ENCODE measurements at regions not wholly inside any gene's neighbourhood (a gene's known extent, or its start where the extent isn't known, plus 50 kb on each side); places are given as distances from the start of the nearest gene placed in this dataset.

DNA sequence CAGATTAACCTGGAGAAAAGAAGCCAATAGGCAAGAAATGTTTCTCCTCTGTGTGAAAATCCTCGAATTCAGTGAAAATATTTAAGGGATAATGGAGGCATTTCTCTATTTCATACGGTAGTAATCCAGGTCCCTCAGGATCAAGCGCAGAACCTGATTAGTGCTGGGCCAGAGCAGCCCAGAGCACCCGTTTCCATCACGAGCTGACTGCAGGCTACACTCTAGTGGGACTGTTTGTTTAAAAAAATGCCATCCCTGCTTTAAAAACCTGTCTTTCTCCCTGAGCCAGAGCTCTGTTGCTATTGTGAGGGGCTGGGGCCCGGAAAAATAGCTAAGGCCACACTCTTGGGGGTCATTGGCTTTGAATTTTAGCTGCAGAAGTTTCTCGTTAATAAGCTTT is 223.2 kb upstream of the E2F8 start:
- Histone ChIP-seq H3K4me1 (ENCODE audit: insufficient read depth, low read length) (no peaks in the 10 kb centered on the region), H3K4me3 (ENCODE audit: insufficient read depth, low read depth, low read length) (no peak overlapping the region), H3K27me3 (ENCODE audit: insufficient read depth, low read length) (peaks cover 24% of the 10 kb centered on the region), H3K27ac (ENCODE audit: low read depth, low read length) (no peak overlapping the region), H2AFZ (ENCODE audit: low read depth, low read length) (no peak overlapping the region), H3K4me2 (ENCODE audit: low read length) (no peak overlapping the region), H3K9me3 (ENCODE audit: insufficient read depth, low read depth, low read length) (no peaks in the 10 kb centered on the region), H3K9ac (ENCODE audit: low read length) (no peak overlapping the region), H3K36me3 (ENCODE audit: insufficient read depth, low read length) (no peaks in the 10 kb centered on the region), H4K20me1 (ENCODE audit: insufficient read depth, low read length) (no peaks in the 10 kb centered on the region), H3K79me2 (ENCODE audit: insufficient read depth, low read length) (no peaks in the 10 kb centered on the region)
- H3K27ac Mint-ChIP-seq (ENCODE audit: unreplicated experiment), result no peak overlapping the region
- H3K4me1 Mint-ChIP-seq (ENCODE audit: low read depth, unreplicated experiment), result no peaks in the 10 kb centered on the region
- FAIRE-seq (no peak), DNase-seq (ENCODE audit: low read depth) (no peak)
- H3K9me3 Mint-ChIP-seq (ENCODE audit: unreplicated experiment), result no peaks in the 10 kb centered on the region
- H3K27me3 Mint-ChIP-seq (ENCODE audit: low read depth, unreplicated experiment), result peaks cover 65% of the 10 kb centered on the region
- no peak overlapping the region for H3K4me3 Mint-ChIP-seq (ENCODE audit: unreplicated experiment)
- no peaks in the 10 kb centered on the region for H3K36me3 Mint-ChIP-seq (ENCODE audit: low read depth, unreplicated experiment)
- TF ChIP-seq, protein P1, sequence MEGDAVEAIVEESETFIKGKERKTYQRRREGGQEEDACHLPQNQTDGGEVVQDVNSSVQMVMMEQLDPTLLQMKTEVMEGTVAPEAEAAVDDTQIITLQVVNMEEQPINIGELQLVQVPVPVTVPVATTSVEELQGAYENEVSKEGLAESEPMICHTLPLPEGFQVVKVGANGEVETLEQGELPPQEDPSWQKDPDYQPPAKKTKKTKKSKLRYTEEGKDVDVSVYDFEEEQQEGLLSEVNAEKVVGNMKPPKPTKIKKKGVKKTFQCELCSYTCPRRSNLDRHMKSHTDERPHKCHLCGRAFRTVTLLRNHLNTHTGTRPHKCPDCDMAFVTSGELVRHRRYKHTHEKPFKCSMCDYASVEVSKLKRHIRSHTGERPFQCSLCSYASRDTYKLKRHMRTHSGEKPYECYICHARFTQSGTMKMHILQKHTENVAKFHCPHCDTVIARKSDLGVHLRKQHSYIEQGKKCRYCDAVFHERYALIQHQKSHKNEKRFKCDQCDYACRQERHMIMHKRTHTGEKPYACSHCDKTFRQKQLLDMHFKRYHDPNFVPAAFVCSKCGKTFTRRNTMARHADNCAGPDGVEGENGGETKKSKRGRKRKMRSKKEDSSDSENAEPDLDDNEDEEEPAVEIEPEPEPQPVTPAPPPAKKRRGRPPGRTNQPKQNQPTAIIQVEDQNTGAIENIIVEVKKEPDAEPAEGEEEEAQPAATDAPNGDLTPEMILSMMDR (IDR thresholded peaks at IDR 0.05; ENCODE audit: insufficient read depth, low read depth, low read length), result no peak
- TF ChIP-seq EZH2 (IDR thresholded peaks at IDR 0.05; ENCODE audit: insufficient read depth, low read length), result no peak

DNA sequence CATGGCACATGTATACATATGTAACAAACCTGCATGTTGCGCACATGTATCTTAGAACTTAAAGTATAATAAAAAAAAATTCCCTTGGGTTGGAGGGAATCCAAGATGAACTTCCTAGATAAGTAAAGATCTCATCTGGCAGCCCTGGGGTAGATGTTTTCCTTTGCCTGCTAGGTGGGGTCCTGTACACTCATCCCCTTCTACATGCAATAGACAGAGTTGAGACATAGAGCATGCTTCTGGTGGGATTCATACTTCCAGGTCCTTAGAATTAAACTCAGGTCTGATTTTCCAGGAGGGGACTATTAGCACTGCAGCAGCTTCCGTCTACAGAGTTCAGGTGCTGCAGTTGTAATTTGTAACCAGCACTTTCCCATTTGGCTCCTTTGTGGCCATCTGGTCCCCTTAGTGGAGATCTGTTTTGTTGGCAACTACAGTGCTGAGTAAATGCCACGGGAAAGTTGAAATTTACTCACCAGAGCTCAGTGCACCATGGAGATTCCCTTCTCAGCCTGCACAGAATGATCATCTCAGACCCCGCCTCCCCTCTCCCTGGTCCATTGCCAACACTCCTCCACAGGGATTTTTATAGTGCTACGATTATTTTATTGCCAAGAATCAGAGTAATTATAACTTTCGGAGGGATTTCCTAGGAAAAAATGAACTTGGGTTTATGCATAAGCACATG is 220.1 kb upstream of the E2F8 start:
- H3K4me2 ChIP-seq (ENCODE audit: low read length), result no peak overlapping the region
- no peak overlapping the region for H3K4me3 Mint-ChIP-seq (ENCODE audit: unreplicated experiment)
- H3K27me3 Mint-ChIP-seq (ENCODE audit: low read depth, unreplicated experiment), result peaks cover 47% of the 10 kb centered on the region
- H3K27ac ChIP-seq (ENCODE audit: low read depth, low read length), result no peak overlapping the region
- TF ChIP-seq, protein P1 (IDR thresholded peaks at IDR 0.05; ENCODE audit: insufficient read depth, low read depth, low read length), result no peak
- no peak for TF ChIP-seq EZH2 (IDR thresholded peaks at IDR 0.05; ENCODE audit: insufficient read depth, low read length)
- H3K4me3 ChIP-seq (ENCODE audit: insufficient read depth, low read depth, low read length), result no peak overlapping the region
- no peaks in the 10 kb centered on the region for H3K9me3 Mint-ChIP-seq (ENCODE audit: unreplicated experiment)
- no peaks in the 10 kb centered on the region for H3K36me3 ChIP-seq (ENCODE audit: insufficient read depth, low read length)
- no peak overlapping the region for H3K27ac Mint-ChIP-seq (ENCODE audit: unreplicated experiment)
- no peaks in the 10 kb centered on the region for H3K36me3 Mint-ChIP-seq (ENCODE audit: low read depth, unreplicated experiment)
- no peaks in the 10 kb centered on the region for H3K79me2 ChIP-seq (ENCODE audit: insufficient read depth, low read length)
- FAIRE-seq (no peak), DNase-seq (ENCODE audit: low read depth) (no peak)
- H3K4me1 ChIP-seq (ENCODE audit: insufficient read depth, low read length), result no peaks in the 10 kb centered on the region
- H3K9me3 ChIP-seq (ENCODE audit: insufficient read depth, low read depth, low read length), result no peaks in the 10 kb centered on the region
- no peak overlapping the region for H3K9ac ChIP-seq (ENCODE audit: low read length)
- H2AFZ ChIP-seq (ENCODE audit: low read depth, low read length), result no peak overlapping the region
- H3K27me3 ChIP-seq (ENCODE audit: insufficient read depth, low read length), result peaks cover 22% of the 10 kb centered on the region
- no peaks in the 10 kb centered on the region for H3K4me1 Mint-ChIP-seq (ENCODE audit: low read depth, unreplicated experiment)
- no peaks in the 10 kb centered on the region for H4K20me1 ChIP-seq (ENCODE audit: insufficient read depth, low read length)

DNA sequence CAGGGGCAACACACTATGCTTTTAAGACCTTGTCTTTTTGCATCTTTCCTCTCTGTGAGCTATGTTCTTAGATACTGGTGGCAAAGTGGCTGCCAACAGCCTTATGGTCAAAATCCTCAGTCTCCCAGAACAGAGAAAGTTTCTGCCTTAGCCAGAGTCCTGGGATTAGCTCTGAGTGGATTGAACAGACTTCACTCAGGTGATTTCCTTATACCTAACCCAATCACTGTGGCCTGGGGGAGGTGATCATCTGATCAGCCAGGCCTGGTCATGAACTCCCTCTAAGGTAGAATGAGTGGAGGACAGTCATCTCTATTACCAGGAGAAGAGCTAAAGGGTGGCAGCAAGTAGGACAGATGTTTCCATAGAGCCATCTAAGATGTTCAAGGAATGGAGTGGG is 218.5 kb upstream of the E2F8 start:
- H3K9ac ChIP-seq (ENCODE audit: low read length), result no peak overlapping the region
- H3K36me3 ChIP-seq (ENCODE audit: insufficient read depth, low read length), result no peaks in the 10 kb centered on the region
- H3K4me3 ChIP-seq (ENCODE audit: insufficient read depth, low read depth, low read length), result no peak overlapping the region
- H3K79me2 ChIP-seq (ENCODE audit: insufficient read depth, low read length), result no peaks in the 10 kb centered on the region
- no peak for FAIRE-seq
- H3K4me1 Mint-ChIP-seq (ENCODE audit: low read depth, unreplicated experiment), result no peaks in the 10 kb centered on the region
- peaks cover 20% of the 10 kb centered on the region for H3K27me3 ChIP-seq (ENCODE audit: insufficient read depth, low read length)
- no peaks in the 10 kb centered on the region for H3K4me1 ChIP-seq (ENCODE audit: insufficient read depth, low read length)
- DNase-seq (ENCODE audit: low read depth), result no peak
- no peaks in the 10 kb centered on the region for H3K36me3 Mint-ChIP-seq (ENCODE audit: low read depth, unreplicated experiment)
- TF ChIP-seq, protein P1 (IDR thresholded peaks at IDR 0.05; ENCODE audit: insufficient read depth, low read depth, low read length), result no peak
- TF ChIP-seq EZH2 (IDR thresholded peaks at IDR 0.05; ENCODE audit: insufficient read depth, low read length), result no peak
- H3K27ac Mint-ChIP-seq (ENCODE audit: unreplicated experiment), result no peak overlapping the region
- no peaks in the 10 kb centered on the region for H3K9me3 Mint-ChIP-seq (ENCODE audit: unreplicated experiment)
- no peak overlapping the region for H2AFZ ChIP-seq (ENCODE audit: low read depth, low read length)
- H3K27me3 Mint-ChIP-seq (ENCODE audit: low read depth, unreplicated experiment), result peaks cover 46% of the 10 kb centered on the region
- H3K4me2 ChIP-seq (ENCODE audit: low read length), result no peak overlapping the region
- H3K27ac ChIP-seq (ENCODE audit: low read depth, low read length), result no peak overlapping the region
- H3K4me3 Mint-ChIP-seq (ENCODE audit: unreplicated experiment), result no peak overlapping the region
- H3K9me3 ChIP-seq (ENCODE audit: insufficient read depth, low read depth, low read length), result no peaks in the 10 kb centered on the region
- H4K20me1 ChIP-seq (ENCODE audit: insufficient read depth, low read length), result no peaks in the 10 kb centered on the region
